Loucy (cell line): ENCODE measurements at regions not wholly inside any gene's neighbourhood (a gene's known extent, or its start where the extent isn't known, plus 50 kb on each side); places are given as distances from the start of the nearest gene placed in this dataset.

ENCODE experiments used
- CTCF ChIP-seq: fragments of 200-600 bp; sonication (generic); conservative IDR thresholded peaks from 2 replicates; pipeline ENCODE4 v1.5.1; 2014; ENCODE audit warnings: mild to moderate bottlenecking, antibody characterized with exemption, low read length
- EZH2phosphoT487 ChIP-seq: fragments of 200-600 bp; IDR thresholded peaks from 2 replicates; pipeline ENCODE4 v1.6.1; 2018; ENCODE audit warnings: antibody characterized with exemption, mild to moderate bottlenecking, moderate library complexity, borderline replicate concordance

GRCh38 chr7:25617673-25618072 is 389.4 kb upstream of the NPVF start:
- TF ChIP-seq CTCF (no peak), EZH2phosphoT487 (no peak)
